Activated naive CD8-positive, alpha-beta T cell treated with anti-CD3 and anti-CD28 coated beads, Interleukin-2, amount 10 ng/mL, durations not matched to agents 7 days and 5 days (primary cell): ENCODE measurements at regions not wholly inside any gene's neighbourhood (a gene's known extent, or its start where the extent isn't known, plus 50 kb on each side); places are given as distances from the start of the nearest gene placed in this dataset.

Source experiments
- ATAC-seq: fragments of 150-1000 bp; cut with Tn5 transposase; one replicate; pipeline ENCODE4 v1.10.0; 2021; ENCODE audit warnings: low read depth, moderate library complexity
- POLR2A ChIA-PET: fragments of 350-600 bp; sonication (Branson Sonifier 250); formaldehyde crosslinking; loops from one replicate; lab custom pipeline; 2021; ENCODE audit warnings: antibody characterized with exemption; lab: Charles Lee
- DNase-seq: peaks from one replicate; pipeline ENCODE4 v3.0.0; 2021
- H3K27ac Mint-ChIP-seq: one replicate; pipeline ENCODE4 v1.8.0; 2022; ENCODE audit warnings: mild to moderate bottlenecking, mixed read lengths
- H3K27me3 Mint-ChIP-seq: one replicate; pipeline ENCODE4 v1.8.0; 2022; ENCODE audit warnings: mild to moderate bottlenecking, moderate library complexity, mixed read lengths
- H3K36me3 Mint-ChIP-seq: one replicate; pipeline ENCODE4 v1.8.0; 2021; ENCODE audit warnings: mild to moderate bottlenecking, mixed read lengths
- H3K4me1 Mint-ChIP-seq: one replicate; pipeline ENCODE4 v1.8.0; 2021; ENCODE audit warnings: mixed read lengths
- H3K4me3 Mint-ChIP-seq: one replicate; pipeline ENCODE4 v1.8.0; 2022; ENCODE audit warnings: mild to moderate bottlenecking, moderate library complexity, mixed read lengths
- H3K9me3 Mint-ChIP-seq: one replicate; pipeline ENCODE4 v1.8.0; 2021; ENCODE audit warnings: mixed read lengths

DNA sequence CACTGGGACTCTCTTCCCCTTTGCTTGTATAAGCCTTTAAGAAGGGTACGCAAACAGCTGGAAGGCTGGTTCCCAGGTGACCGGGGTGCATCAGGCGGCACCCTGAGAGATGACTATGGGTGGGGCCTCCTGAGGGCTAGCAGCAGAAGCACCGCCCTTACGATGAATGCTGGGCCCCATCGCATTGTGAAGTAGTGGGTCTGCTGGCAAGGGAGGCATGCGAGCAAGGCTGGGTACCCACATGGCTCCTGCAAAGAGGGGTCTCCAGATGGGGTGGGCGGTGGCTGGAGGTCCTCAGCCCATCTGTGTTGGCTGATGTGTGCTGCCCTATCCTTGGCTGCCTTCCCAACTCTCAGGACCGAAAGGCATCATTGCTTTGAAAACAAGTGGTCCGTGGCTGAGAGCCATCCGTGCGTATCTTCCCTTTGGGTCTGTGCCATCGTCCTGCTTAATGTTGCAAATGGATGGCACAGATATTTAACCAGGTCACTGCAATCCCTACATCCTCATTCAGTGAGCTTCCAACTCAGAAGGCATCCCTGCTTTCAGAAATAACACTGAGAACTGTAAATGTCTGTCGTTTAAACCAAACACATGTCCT is 83.5 kb upstream of the GPC1 start:
- H3K4me3 Mint-ChIP-seq, result no peak overlapping the region
- no peak overlapping the region for H3K27ac Mint-ChIP-seq
- no peaks in the 10 kb centered on the region for H3K36me3 Mint-ChIP-seq
- peaks cover 2% of the 10 kb centered on the region for H3K27me3 Mint-ChIP-seq
- ATAC-seq, result no peak
- POLR2A ChIA-PET, result no interaction called here
- H3K4me1 Mint-ChIP-seq, result no peaks in the 10 kb centered on the region
- peak; percentile 24 for DNase-seq
- H3K9me3 Mint-ChIP-seq, result no peaks in the 10 kb centered on the region

DNA sequence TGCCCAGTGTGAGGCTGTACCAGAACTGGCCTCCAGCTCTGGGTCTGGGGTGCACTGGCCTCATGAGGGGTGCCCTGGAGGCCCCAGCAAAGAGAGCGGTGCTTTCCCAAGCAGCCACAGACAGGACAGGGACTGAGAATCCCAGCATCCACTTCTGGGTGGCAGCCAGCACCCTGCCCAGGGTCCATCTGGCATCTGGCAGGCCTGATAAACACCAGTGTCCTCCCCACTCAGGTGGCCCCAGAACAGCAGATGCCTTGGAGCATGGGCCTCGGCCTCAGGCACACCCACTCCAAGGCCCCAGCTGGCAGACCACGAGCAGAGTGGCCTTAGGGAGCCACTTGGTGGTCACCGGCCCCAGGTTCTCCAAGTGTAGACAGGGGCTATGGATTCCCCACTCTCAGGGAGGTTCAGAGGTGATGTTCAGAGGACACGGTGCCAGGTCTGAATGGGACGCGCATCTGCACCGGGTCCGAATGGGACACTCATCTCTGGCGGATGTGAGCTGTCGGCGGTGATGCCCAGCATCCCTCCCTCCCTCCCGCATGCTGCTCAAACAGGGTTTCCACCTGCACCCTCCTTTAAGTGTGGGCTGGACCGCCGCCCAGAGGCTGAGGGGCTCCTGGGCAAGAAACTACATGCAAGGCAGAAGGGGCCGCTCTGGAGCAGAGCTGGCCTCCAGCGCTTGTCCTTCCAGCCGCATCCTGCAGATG is 82.2 kb upstream of the GPC1 start:
- POLR2A ChIA-PET, result no interaction called here
- DNase-seq (peak; percentile 20), ATAC-seq (no peak)
- no peak overlapping the region for H3K4me3 Mint-ChIP-seq
- H3K36me3 Mint-ChIP-seq, result no peaks in the 10 kb centered on the region
- no peaks in the 10 kb centered on the region for H3K9me3 Mint-ChIP-seq
- no peaks in the 10 kb centered on the region for H3K4me1 Mint-ChIP-seq
- no peak overlapping the region for H3K27ac Mint-ChIP-seq
- H3K27me3 Mint-ChIP-seq, result peaks cover 2% of the 10 kb centered on the region

DNA sequence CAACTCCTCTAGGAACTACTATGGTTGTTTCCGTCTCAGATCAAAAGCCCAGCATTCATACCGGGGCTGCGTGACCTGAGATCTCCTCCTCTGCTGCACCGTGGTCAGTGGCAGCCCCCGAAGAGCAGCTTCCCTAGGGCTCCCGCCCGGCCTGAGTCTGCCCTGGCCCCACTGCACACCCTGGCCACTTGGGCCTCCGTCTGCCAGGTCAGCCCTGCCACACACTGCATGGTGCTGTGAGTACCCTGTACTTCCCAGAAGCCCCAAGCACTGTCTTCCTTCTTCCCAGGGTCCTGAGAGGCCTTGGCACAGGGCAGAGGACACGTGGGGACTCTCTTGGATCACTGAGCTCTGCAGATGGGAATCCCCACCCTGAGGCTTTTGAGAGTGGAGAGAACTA is 81.5 kb upstream of the GPC1 start:
- Mint-ChIP-seq H3K27me3 (peaks cover 2% of the 10 kb centered on the region), H3K27ac (no peak overlapping the region), H3K36me3 (no peaks in the 10 kb centered on the region), H3K9me3 (no peaks in the 10 kb centered on the region), H3K4me3 (no peak overlapping the region), H3K4me1 (no peaks in the 10 kb centered on the region)
- DNase-seq (no peak), ATAC-seq (no peak)
- POLR2A ChIA-PET, result no interaction called here

DNA sequence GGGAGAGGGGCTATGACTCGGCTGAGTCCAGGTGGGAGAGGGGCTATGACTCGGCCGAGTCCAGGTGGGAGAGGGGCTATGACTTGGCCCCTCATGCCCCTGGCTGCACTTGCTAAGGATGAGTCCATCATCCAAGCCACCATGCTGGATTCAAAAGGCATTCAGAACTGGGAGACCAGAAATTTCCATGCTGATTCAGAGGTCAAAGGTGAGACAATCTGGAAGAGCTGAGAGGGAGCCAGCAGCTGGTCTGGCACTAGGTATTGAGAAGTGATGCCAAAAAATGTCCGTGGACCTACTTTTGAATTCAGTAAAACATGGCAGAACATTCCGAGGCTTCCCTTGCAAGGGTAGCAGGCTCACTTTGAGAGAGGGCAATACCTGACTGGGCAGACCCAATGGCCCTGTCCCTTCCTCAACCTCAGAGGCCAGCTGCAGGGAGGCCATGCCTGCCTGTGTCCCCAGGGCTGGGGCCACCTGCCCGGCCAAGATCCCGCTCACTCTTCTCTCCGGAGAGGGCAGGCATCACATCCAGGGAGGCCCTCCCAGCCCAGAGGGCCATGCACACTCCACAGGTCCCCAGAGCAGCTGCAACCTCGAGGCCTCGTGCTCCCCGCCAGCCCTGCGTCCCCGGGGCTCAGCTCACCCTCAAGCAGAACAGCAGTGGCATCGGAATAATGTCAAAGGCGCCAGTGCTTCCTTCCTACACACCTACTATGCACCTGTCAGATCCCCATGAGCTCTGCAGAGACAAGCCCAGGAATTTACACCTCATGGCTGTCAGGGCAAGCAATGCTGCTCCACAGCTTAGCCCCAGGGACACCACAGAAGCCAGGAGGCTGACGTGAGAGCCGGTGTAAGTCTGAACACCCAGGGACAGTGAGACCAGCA is 80.2 kb upstream of the GPC1 start:
- no peaks in the 10 kb centered on the region for H3K27me3 Mint-ChIP-seq
- H3K9me3 Mint-ChIP-seq, result no peaks in the 10 kb centered on the region
- H3K4me3 Mint-ChIP-seq, result no peak overlapping the region
- ATAC-seq (no peak), DNase-seq (no peak)
- no peak overlapping the region for H3K27ac Mint-ChIP-seq
- no peaks in the 10 kb centered on the region for H3K36me3 Mint-ChIP-seq
- no peaks in the 10 kb centered on the region for H3K4me1 Mint-ChIP-seq
- POLR2A ChIA-PET, result no interaction called here

DNA sequence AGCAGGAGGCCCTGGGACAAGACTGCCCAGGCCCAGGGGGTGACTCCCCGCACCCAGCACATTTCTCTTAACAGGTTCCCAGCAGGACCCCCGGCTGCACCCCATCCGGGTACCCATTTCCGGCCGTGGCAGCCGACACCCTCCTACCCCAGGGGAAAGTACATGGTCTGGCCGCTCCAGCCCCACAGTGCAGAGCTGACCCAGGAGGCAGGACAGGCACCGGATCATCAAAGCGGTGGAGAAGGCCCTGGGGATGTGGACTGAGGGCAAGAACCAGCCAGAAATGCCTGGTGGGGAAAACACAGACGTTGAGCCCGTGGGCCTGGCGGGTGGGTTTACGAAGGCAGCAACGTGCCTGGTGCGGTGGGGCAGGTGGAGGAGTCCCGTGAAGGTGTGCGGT is 79.5 kb upstream of the GPC1 start:
- no peaks in the 10 kb centered on the region for H3K27me3 Mint-ChIP-seq
- peaks cover 4% of the 10 kb centered on the region for H3K9me3 Mint-ChIP-seq
- no peak overlapping the region for H3K27ac Mint-ChIP-seq

DNA sequence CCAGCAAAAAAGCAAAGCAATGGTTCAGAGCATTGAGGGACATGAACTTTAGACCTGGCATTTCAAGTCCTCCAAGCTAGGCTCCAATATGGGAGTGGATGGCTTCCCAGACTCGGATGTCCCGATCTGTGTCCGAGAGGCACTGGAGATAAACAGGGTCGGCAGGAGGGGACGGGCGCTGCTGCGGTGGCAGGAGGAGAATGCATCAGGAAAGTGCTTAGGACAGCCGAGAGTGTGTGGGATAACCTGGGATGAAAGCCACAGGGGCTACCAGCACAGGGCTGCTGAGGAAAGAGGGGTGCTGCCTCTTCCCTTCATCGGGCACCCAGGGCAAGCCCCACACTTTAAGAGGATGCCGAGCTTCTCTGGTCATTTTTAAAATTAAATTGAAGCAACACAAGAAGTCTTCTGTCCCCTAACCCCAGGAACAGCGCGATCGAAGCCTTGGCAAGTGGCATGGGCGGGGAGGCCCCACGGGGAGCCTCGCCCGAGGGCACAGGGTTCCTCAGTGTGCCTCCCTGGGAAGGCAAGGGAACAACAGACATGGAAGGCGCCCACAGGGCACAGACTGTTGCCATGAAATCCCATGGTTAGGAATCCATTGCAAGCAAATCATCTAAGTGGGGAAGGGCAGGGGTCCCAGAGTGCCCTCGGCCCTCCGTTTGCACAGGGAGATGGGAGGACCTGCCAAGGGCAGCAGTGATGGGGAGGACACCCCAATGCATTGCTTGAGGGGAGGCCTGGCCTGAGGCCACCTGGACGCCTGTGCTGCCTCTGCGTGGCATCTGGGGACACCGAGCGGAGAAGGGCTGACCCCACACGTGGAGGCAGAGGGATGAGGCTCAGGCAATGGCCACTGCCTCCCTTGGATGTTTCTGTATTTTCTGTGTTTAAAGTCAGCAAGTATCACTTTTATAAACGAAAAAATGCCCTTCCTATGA is 78.5 kb upstream of the GPC1 start:
- Mint-ChIP-seq H3K36me3 (no peaks in the 10 kb centered on the region), H3K4me3 (no peak overlapping the region), H3K9me3 (peaks cover 7% of the 10 kb centered on the region), H3K27ac (no peak overlapping the region), H3K27me3 (no peaks in the 10 kb centered on the region), H3K4me1 (no peaks in the 10 kb centered on the region)
- no peak for ATAC-seq
- no peak for DNase-seq
- POLR2A ChIA-PET, result no interaction called here

More for the DNA sequence above, 79.5 kb upstream of the GPC1 start:
- Mint-ChIP-seq H3K36me3 (no peaks in the 10 kb centered on the region), H3K4me3 (no peak overlapping the region), H3K4me1 (no peaks in the 10 kb centered on the region)
- ATAC-seq (no peak), DNase-seq (peak; percentile 15)
- POLR2A ChIA-PET, result no interaction called here

DNA sequence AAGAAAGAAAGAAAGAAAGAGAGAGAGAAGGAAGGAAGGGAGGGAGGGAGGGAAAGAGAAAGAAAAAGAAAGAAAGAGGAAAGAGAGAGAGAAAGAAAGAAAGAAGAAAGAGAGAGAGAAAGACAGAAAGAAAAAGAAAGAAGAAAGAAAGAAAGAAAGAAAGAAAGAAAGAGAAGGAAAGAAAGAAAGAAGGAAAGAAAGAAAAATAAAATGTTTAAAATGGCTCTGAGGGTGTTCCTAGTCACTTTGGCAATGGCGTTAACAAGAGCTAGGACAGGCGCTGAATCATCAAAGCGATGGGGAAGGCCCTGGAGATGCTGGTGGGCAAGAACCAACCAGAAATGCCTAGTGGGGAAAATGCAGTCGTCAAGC is 77.8 kb upstream of the GPC1 start:
- no peak for ATAC-seq
- H3K27me3 Mint-ChIP-seq, result no peaks in the 10 kb centered on the region
- no peaks in the 10 kb centered on the region for H3K4me1 Mint-ChIP-seq
- POLR2A ChIA-PET, result no interaction called here
- H3K27ac Mint-ChIP-seq, result no peak overlapping the region
- DNase-seq, result no peak
- no peaks in the 10 kb centered on the region for H3K36me3 Mint-ChIP-seq
- H3K4me3 Mint-ChIP-seq, result no peak overlapping the region
- peaks cover 7% of the 10 kb centered on the region for H3K9me3 Mint-ChIP-seq

DNA sequence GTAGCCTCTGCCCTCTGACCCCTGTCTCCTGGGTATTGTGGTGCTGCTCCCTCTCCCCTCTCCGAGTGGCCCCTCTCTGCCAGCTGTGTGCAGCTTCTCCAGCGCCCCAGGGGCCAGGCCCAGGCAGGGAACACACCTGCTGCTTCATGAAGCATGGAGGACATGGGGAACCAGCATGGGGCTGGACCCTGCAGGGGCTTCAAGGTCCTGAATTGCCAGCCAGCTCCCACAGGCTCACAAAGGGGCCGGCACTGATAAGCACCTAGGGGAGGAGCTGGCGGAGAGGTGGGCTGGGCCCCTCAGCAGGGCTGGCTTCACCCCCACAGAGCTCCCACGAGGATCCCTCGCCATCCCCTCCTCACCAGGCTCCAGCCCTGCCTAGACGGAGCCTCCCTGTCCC is 77.4 kb upstream of the GPC1 start:
- H3K4me1 Mint-ChIP-seq, result no peaks in the 10 kb centered on the region
- H3K4me3 Mint-ChIP-seq, result no peak overlapping the region
- POLR2A ChIA-PET, result no interaction called here
- no peak for DNase-seq
- H3K9me3 Mint-ChIP-seq, result peaks cover 7% of the 10 kb centered on the region
- no peaks in the 10 kb centered on the region for H3K27me3 Mint-ChIP-seq
- no peak overlapping the region for H3K27ac Mint-ChIP-seq
- no peak for ATAC-seq
- no peaks in the 10 kb centered on the region for H3K36me3 Mint-ChIP-seq

DNA sequence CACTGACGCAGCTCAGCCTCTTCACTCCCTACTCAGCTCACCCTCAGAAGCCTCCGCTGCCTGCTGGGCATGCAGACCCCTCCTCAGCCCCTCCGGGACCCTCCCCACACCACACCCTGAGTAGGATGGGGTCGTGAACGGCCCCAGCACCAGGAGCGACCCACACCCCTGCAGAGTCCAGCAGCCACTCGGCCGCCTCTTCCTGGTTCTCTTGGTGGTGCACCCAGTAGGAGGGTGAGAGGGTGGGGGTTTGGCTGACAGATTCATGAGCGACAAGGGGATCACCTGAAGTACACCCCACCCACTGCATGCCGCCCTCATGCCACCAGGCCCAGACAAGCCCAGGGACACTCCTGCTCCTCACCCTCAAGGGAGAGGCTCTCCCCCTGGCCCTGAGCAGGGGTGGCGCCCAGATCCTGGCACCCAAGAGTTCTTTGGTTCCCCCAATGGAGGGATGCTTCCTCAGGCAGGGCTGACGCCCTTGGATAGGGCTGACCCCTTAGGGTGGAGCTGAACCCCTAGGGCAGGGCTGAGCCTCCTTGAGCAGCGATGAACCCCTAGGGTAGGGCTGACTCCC is 76.6 kb upstream of the GPC1 start:
- peaks cover 7% of the 10 kb centered on the region for H3K9me3 Mint-ChIP-seq
- no peaks in the 10 kb centered on the region for H3K4me1 Mint-ChIP-seq
- POLR2A ChIA-PET, result no interaction called here
- no peak for ATAC-seq
- no peaks in the 10 kb centered on the region for H3K27me3 Mint-ChIP-seq
- no peak for DNase-seq
- no peak overlapping the region for H3K4me3 Mint-ChIP-seq
- no peak overlapping the region for H3K27ac Mint-ChIP-seq
- H3K36me3 Mint-ChIP-seq, result no peaks in the 10 kb centered on the region

DNA sequence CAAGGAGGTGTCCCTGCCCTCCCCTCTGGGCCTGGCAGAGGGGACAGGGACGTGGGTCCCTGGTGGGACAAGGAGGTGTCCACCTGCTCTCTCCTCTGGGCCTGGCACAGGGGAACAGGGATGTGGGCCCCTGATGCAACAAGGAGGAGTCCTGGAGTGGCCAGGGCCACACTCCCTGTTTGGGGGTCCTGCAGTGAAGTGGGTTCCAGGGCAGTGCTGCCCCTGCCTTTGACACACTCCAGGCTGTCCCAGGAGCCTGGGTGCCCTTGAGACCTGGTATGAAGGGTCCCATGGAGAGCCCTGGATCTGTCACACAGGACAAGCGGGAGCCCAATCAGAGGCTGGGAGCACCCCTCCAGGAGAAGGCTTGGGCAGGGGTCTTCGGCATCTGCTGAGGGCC is 75.8 kb upstream of the GPC1 start:
- Mint-ChIP-seq H3K36me3 (no peaks in the 10 kb centered on the region), H3K27ac (no peak overlapping the region), H3K27me3 (no peaks in the 10 kb centered on the region), H3K4me1 (no peaks in the 10 kb centered on the region), H3K4me3 (no peak overlapping the region), H3K9me3 (peaks cover 7% of the 10 kb centered on the region)
- no peak for DNase-seq
- POLR2A ChIA-PET, result no interaction called here
- no peak for ATAC-seq

DNA sequence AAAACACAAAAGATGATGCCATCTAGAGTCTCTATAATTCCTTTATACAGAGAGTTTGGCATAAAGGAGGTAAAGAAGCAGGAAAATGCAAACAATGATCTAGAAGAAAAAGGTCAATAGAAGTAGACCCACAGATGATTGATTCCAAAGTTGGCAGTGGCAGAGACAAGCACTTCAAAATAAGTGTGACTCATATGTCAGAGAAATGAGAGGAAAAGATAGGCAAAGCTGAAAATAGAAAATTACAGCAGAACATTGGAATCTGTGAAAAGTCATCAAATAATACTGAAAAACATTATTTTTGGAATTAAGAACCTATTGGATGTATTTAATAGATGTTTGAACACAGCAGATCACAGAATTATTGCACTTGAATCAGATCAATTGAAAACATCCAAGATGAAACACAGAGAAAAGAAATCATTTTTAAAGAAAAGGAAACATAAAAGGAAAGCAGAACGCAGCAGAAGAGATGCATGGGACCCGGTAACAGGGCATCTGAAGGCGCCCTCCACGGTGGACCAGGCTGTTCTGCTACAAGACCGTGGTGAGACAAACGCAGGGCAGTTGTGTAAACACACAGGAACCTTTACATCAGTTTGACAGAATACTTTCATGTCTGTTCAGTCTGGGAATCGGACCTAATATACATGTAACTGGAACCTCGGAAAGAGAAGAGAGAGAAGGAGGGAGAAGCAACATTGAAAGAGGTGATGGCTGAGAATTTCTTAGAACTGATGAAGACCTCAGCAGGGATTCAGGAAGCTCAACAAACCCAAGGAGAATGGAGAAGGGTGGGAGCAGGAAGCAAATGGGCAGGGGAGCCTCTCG is 74.6 kb upstream of the GPC1 start:
- POLR2A ChIA-PET, result interaction anchor here (0.6 kb wide), 1 partner anchor 1460 kb away, joined by 3 read pairs; no protein-coding TSS in a partner anchor
- ATAC-seq (no peak), DNase-seq (no peak)
- Mint-ChIP-seq H3K4me3 (no peak overlapping the region), H3K36me3 (no peaks in the 10 kb centered on the region), H3K4me1 (no peaks in the 10 kb centered on the region), H3K9me3 (peaks cover 7% of the 10 kb centered on the region), H3K27ac (no peak overlapping the region), H3K27me3 (no peaks in the 10 kb centered on the region)

DNA sequence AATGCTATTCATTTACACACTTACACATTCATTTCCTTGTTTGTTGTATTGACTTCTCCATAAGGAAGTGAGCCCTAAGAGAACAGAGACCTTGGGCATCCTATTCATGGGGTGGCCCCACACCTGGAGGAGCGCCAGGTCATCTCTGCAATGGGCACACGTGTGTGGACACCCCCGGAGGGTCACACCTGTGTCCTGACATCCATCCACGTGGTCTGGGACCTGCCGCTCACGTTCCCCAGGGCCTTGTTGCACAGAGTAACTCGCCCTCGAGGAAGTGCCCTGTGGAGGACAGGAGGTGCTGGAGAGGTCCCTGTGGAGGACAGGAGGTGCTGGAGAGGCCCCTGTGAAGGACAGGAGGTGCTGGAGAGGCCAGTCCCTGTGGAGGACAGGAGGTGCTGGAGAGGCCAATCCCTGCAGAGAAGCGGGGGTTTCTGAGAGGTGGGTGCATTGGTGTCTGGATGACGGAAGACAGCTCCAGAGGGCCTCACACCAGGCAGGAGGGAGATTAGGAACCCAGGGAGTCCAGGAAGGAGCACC is 73.2 kb upstream of the GPC1 start:
- Mint-ChIP-seq H3K27me3 (no peaks in the 10 kb centered on the region), H3K36me3 (no peaks in the 10 kb centered on the region), H3K4me3 (no peak overlapping the region), H3K27ac (no peak overlapping the region), H3K9me3 (peaks cover 7% of the 10 kb centered on the region), H3K4me1 (no peaks in the 10 kb centered on the region)
- DNase-seq, result no peak
- ATAC-seq, result no peak
- POLR2A ChIA-PET, result no interaction called here
